NT2/D1 (cell line): ENCODE measurements at regions not wholly inside any gene's neighbourhood (a gene's known extent, or its start where the extent isn't known, plus 50 kb on each side); places are given as distances from the start of the nearest gene placed in this dataset.

Source experiments
- DNase-seq: peaks from one replicate; pipeline ENCODE4 v3.0.0-alpha.2; 2011; ENCODE audit warnings: low read depth, low spot score
- H3K27me3 ChIP-seq: 2 replicates; pipeline ENCODE4 v1.6.0; 2011; ENCODE audit warnings: mild to moderate bottlenecking; ENCODE audit not compliant: insufficient read length, insufficient read depth
- H3K36me3 ChIP-seq: 2 replicates; pipeline ENCODE4 v1.6.1; 2011; ENCODE audit warnings: mild to moderate bottlenecking, low read length, mixed read lengths; ENCODE audit not compliant: insufficient read depth, insufficient read length
- H3K4me1 ChIP-seq: 2 replicates; pipeline ENCODE4 v1.5.1; 2011; ENCODE audit not compliant: insufficient read depth, insufficient read length
- H3K4me3 ChIP-seq: 2 replicates; pipeline ENCODE4 v1.5.1; 2011; ENCODE audit warnings: low read depth; ENCODE audit not compliant: insufficient read length
- H3K9ac ChIP-seq: 2 replicates; pipeline ENCODE4 v1.6.0; 2011; ENCODE audit warnings: low read depth; ENCODE audit not compliant: insufficient read length
- H3K9me3 ChIP-seq: 2 replicates; pipeline ENCODE4 v1.5.1; 2011; ENCODE audit warnings: mild to moderate bottlenecking, low read length; ENCODE audit not compliant: insufficient read depth
- SUZ12 ChIP-seq: IDR thresholded peaks from 2 replicates; pipeline ENCODE4 v1.6.1; 2011; ENCODE audit not compliant: insufficient read length, insufficient read depth; ENCODE audit errors: extremely low read depth
- YY1 ChIP-seq: IDR thresholded peaks from 2 replicates; pipeline ENCODE4 v1.6.1; 2011; ENCODE audit not compliant: insufficient read length, insufficient read depth
- ZNF274 ChIP-seq: IDR thresholded peaks from 2 replicates; pipeline ENCODE4 v1.6.1; 2011; ENCODE audit warnings: mild to moderate bottlenecking, low read depth, low read length

- TF ChIP-seq SUZ12: no peak
- TF ChIP-seq ZNF274: no peak
- no peak for TF ChIP-seq YY1
- Histone ChIP-seq H3K36me3 (no peaks in the 10 kb centered on the region), H3K9me3 (no peaks in the 10 kb centered on the region), H3K4me3 (no peak overlapping the region), H3K9ac (no peak overlapping the region), H3K4me1 (no peaks in the 10 kb centered on the region), H3K27me3 (no peaks in the 10 kb centered on the region)
- DNase-seq: peak; percentile 28
These were observed 49.9 kb upstream of the GAS1 start for GRCh38 chr9:86997156-86997555.

GRCh38 chr9:86997951-86998350, 50.6 kb upstream of the GAS1 start:
- no peak for DNase-seq
- Histone ChIP-seq H3K9ac (no peak overlapping the region), H3K4me1 (no peaks in the 10 kb centered on the region), H3K9me3 (no peaks in the 10 kb centered on the region), H3K4me3 (no peak overlapping the region), H3K27me3 (no peaks in the 10 kb centered on the region), H3K36me3 (no peaks in the 10 kb centered on the region)
- TF ChIP-seq ZNF274 (no peak), YY1 (no peak)

GRCh38 chr9:87002517-87002916, 55.2 kb upstream of the GAS1 start:
- Histone ChIP-seq H3K9ac (no peak overlapping the region), H3K4me1 (no peaks in the 10 kb centered on the region), H3K9me3 (no peaks in the 10 kb centered on the region), H3K4me3 (no peak overlapping the region), H3K36me3 (no peaks in the 10 kb centered on the region), H3K27me3 (no peaks in the 10 kb centered on the region)
- DNase-seq: no peak
- TF ChIP-seq YY1 (no peak), ZNF274 (no peak), SUZ12 (no peak)

- no peak for DNase-seq
- TF ChIP-seq ZNF274 (no peak), SUZ12 (no peak), YY1 (no peak)
- no peaks in the 10 kb centered on the region for H3K9me3 ChIP-seq
- no peak overlapping the region for H3K9ac ChIP-seq
- no peaks in the 10 kb centered on the region for H3K36me3 ChIP-seq
- no peaks in the 10 kb centered on the region for H3K27me3 ChIP-seq
- no peaks in the 10 kb centered on the region for H3K4me1 ChIP-seq
- no peak overlapping the region for H3K4me3 ChIP-seq
These were observed 56.7 kb upstream of the GAS1 start for GRCh38 chr9:87004016-87004415.

GRCh38 chr9:87006956-87007355, 59.6 kb upstream of the GAS1 start:
- DNase-seq: no peak
- Histone ChIP-seq H3K4me3 (no peak overlapping the region), H3K9ac (no peak overlapping the region), H3K27me3 (no peaks in the 10 kb centered on the region), H3K4me1 (no peaks in the 10 kb centered on the region), H3K36me3 (no peaks in the 10 kb centered on the region), H3K9me3 (no peaks in the 10 kb centered on the region)
- no peak for TF ChIP-seq YY1
- TF ChIP-seq SUZ12: no peak
- no peak for TF ChIP-seq ZNF274

GRCh38 chr9:87007711-87008366, 60.5 kb upstream of the GAS1 start:
- no peak for DNase-seq
- H3K4me1 ChIP-seq: no peaks in the 10 kb centered on the region
- peaks cover 5% of the 10 kb centered on the region for H3K36me3 ChIP-seq
- H3K27me3 ChIP-seq: no peaks in the 10 kb centered on the region
- H3K4me3 ChIP-seq: no peak overlapping the region
- TF ChIP-seq YY1 (no peak), SUZ12 (no peak), ZNF274 (no peak)
- no peak overlapping the region for H3K9ac ChIP-seq
- no peaks in the 10 kb centered on the region for H3K9me3 ChIP-seq

GRCh38 chr9:87008667-87009066, 61.4 kb upstream of the GAS1 start:
- H3K4me1 ChIP-seq: no peaks in the 10 kb centered on the region
- H3K36me3 ChIP-seq: peaks cover 9% of the 10 kb centered on the region
- no peak overlapping the region for H3K4me3 ChIP-seq
- H3K9ac ChIP-seq: no peak overlapping the region
- H3K9me3 ChIP-seq: no peaks in the 10 kb centered on the region
- TF ChIP-seq SUZ12 (no peak), ZNF274 (no peak), YY1 (no peak)
- H3K27me3 ChIP-seq: no peaks in the 10 kb centered on the region
- DNase-seq: no peak
